Adrenal gland (tissue), 5 donors: ENCODE measurements at regions not wholly inside any gene's neighbourhood (a gene's known extent, or its start where the extent isn't known, plus 50 kb on each side); places are given as distances from the start of the nearest gene placed in this dataset.
"Not testable (repeated sequence)": the region's sequence is repeated elsewhere in the genome, so short reads cannot be mapped to it uniquely, and the experiment has no call there.

Experiments used
- CTCF ChIP-seq, 6 experiments: fragments of 450-650 bp in 4 of 6; fragments of 200-600 bp in 2 of 6; sonication (generic) in 1 of 6; IDR thresholded peaks; 1 replicate in 5 of 6; 2 replicates in 1 of 6; pipeline versions ENCODE4 v1.5.1 to v1.8.0; 2016 to 2021; ENCODE audit warnings: antibody characterized with exemption in 6 of 6, mild to moderate bottlenecking in 2 of 6, moderate library complexity in 1 of 6
- POLR2A ChIP-seq, 2 donors: fragments of 450-650 bp; IDR thresholded peaks; one replicate each; pipeline ENCODE4 v1.6.1; 2017; ENCODE audit warnings: antibody characterized with exemption in 2 of 2, mild to moderate bottlenecking in 2 of 2, moderate library complexity in 1 of 2
- donor health status: DM: no; HTN: no; CAD: no.

DNA sequence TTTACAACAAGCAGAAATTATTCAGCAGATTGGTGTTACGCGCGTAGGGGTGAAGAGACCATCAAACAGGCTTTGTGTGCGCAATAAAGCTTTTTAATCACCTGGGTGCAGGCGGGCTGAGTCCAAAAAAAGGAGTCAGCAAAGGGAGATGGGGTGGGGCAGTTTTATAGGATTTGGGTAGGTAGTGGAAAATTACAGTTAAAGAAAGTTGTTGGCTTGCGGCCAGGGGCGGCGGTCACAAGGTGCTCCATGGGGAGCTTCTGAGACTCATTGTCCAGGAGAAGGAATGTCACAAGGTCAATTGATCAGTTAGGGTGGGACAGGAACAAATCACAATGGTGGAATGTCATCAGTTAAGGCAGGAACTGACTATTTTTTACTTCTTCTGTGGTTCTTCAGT lies 129.3 kb downstream of the SLC7A11 start:
- TF ChIP-seq CTCF, POLR2A (IDR thresholded peaks at IDR 0.05): not testable (repeated sequence)
